Liver (tissue), 8 donors: ENCODE measurements at regions not wholly inside any gene's neighbourhood (a gene's known extent, or its start where the extent isn't known, plus 50 kb on each side); places are given as distances from the start of the nearest gene placed in this dataset.

Source experiments
- DNase-seq: peaks from one replicate; pipeline ENCODE4 v3.0.0-alpha.2; 2017; ENCODE audit warnings: low spot score
- H3K27ac ChIP-seq, 2 donors: one replicate each; pipeline ENCODE4 v1.7.0; 2013; ENCODE audit warnings: inconsistent platforms in 2 of 2, low read length in 2 of 2, control low read depth in 1 of 2, low read depth in 1 of 2, mild to moderate bottlenecking in 1 of 2
- H3K27me3 ChIP-seq, 4 donors: one replicate each; pipeline versions ENCODE4 v1.6.1 to v1.7.0; 2013; ENCODE audit warnings: low read length in 3 of 4, inconsistent platforms in 1 of 4, mild to moderate bottlenecking in 1 of 4, moderate library complexity in 1 of 4; ENCODE audit not compliant: control insufficient read depth in 4 of 4, insufficient read depth in 4 of 4
- H3K36me3 ChIP-seq, 4 donors: one replicate each; pipeline versions ENCODE4 v1.6.1 to v1.7.0; 2013; ENCODE audit warnings: low read length in 3 of 4, mild to moderate bottlenecking in 3 of 4, low read depth in 1 of 4, moderate library complexity in 1 of 4; ENCODE audit not compliant: control insufficient read depth in 4 of 4, insufficient read depth in 3 of 4
- H3K4me1 ChIP-seq, 4 donors: one replicate each; pipeline versions ENCODE4 v1.6.1 to v1.7.0; 2013; ENCODE audit warnings: low read length in 3 of 4, mild to moderate bottlenecking in 3 of 4, moderate library complexity in 1 of 4; ENCODE audit not compliant: control insufficient read depth in 4 of 4, insufficient read depth in 4 of 4
- H3K4me3 ChIP-seq, 3 donors: one replicate each; pipeline versions ENCODE4 v1.6.1 to v1.7.0; 2013; ENCODE audit warnings: low read length in 3 of 3, control low read depth in 1 of 3, low read depth in 1 of 3, mild to moderate bottlenecking in 1 of 3
- H3K9ac ChIP-seq, 2 donors: one replicate each; pipeline ENCODE4 v1.7.0; 2013; ENCODE audit warnings: low read length in 2 of 2, mild to moderate bottlenecking in 2 of 2, moderate library complexity in 2 of 2, control low read depth in 1 of 2, low read depth in 1 of 2
- H3K9me3 ChIP-seq, 4 donors: one replicate each; pipeline versions ENCODE4 v1.6.1 to v1.7.0; 2013; ENCODE audit warnings: low read length in 3 of 4; ENCODE audit not compliant: control insufficient read depth in 4 of 4
- ATF3 ChIP-seq: IDR thresholded peaks from 2 replicates; pipeline ENCODE4 v1.6.1; 2016; ENCODE audit warnings: antibody characterized with exemption
- CTCF ChIP-seq: fragments of 150-350 bp; IDR thresholded peaks from 2 replicates; pipeline ENCODE4 v1.5.1; 2017; ENCODE audit warnings: improper control_type of control experiment, low read depth, low read length; ENCODE audit not compliant: missing input control
- EGR1 ChIP-seq, 2 donors: IDR thresholded peaks; 2 replicates each; pipeline ENCODE4 v1.6.1; 2016 to 2018; ENCODE audit warnings: antibody characterized with exemption in 2 of 2, low read depth in 2 of 2
- FOXA1 ChIP-seq: IDR thresholded peaks from 2 replicates; pipeline ENCODE4 v1.6.1; 2016; ENCODE audit warnings: antibody characterized with exemption
- FOXA2 ChIP-seq: IDR thresholded peaks from 2 replicates; pipeline ENCODE4 v1.6.1; 2016; ENCODE audit warnings: antibody characterized with exemption
- GABPA ChIP-seq, 2 donors: IDR thresholded peaks in 1 of 2; conservative IDR thresholded peaks in 1 of 2; 2 replicates each; pipeline ENCODE4 v1.6.1; 2016; ENCODE audit warnings: antibody characterized with exemption in 2 of 2, mild to moderate bottlenecking in 1 of 2, moderate library complexity in 1 of 2
- HNF4A ChIP-seq, 2 donors: conservative IDR thresholded peaks; 2 replicates each; pipeline ENCODE4 v1.6.1; 2016; ENCODE audit warnings: antibody characterized with exemption in 2 of 2, mild to moderate bottlenecking in 2 of 2
- HNF4G ChIP-seq: IDR thresholded peaks from 2 replicates; pipeline ENCODE4 v1.6.1; 2016; ENCODE audit warnings: antibody characterized with exemption
- JUND ChIP-seq, 2 donors: IDR thresholded peaks; 2 replicates each; pipeline ENCODE4 v1.6.1; 2016; ENCODE audit warnings: antibody characterized with exemption in 2 of 2
- MAX ChIP-seq: IDR thresholded peaks from 2 replicates; pipeline ENCODE4 v1.6.1; 2016; ENCODE audit warnings: antibody characterized with exemption
- NR2F2 ChIP-seq: IDR thresholded peaks from 2 replicates; pipeline ENCODE4 v1.6.1; 2016; ENCODE audit warnings: antibody characterized with exemption
- RAD21 ChIP-seq, 2 donors: IDR thresholded peaks; 2 replicates each; pipeline ENCODE4 v1.6.1; 2016; ENCODE audit warnings: antibody characterized with exemption in 2 of 2, mild to moderate bottlenecking in 2 of 2
- REST ChIP-seq: IDR thresholded peaks from 2 replicates; pipeline ENCODE4 v1.6.1; 2016; ENCODE audit warnings: antibody characterized with exemption, mild to moderate bottlenecking
- RXRA ChIP-seq, 2 donors: IDR thresholded peaks; 2 replicates each; pipeline ENCODE4 v1.6.1; 2017 to 2018; ENCODE audit warnings: antibody characterized with exemption in 2 of 2, mild to moderate bottlenecking in 1 of 2
- SP1 ChIP-seq: IDR thresholded peaks from 2 replicates; pipeline ENCODE4 v1.6.1; 2018; ENCODE audit warnings: antibody characterized with exemption, mild to moderate bottlenecking
- TAF1 ChIP-seq: conservative IDR thresholded peaks from 2 replicates; pipeline ENCODE4 v1.6.1; 2016; ENCODE audit warnings: antibody characterized with exemption, mild to moderate bottlenecking
- YY1 ChIP-seq: IDR thresholded peaks from 2 replicates; pipeline ENCODE4 v1.6.1; 2016; ENCODE audit warnings: antibody characterized with exemption, mild to moderate bottlenecking
- ZBTB33 ChIP-seq: IDR thresholded peaks from 2 replicates; pipeline ENCODE4 v1.6.1; 2016; ENCODE audit warnings: antibody characterized with exemption
- WGBS: extraction: QIAGEN DNeasy Blood & Tissue Kit; methylation state at CpG from one replicate; pipeline ENCODE4 v1.1.7; 2013; 5-methylcytosine and 5-hydroxymethylcytosine counted together
- donor health status: healthy.
- donor health status: healthy.
- donor health status: healthy.
- donor health status: healthy.
- donor health status: healthy.

GRCh38 chr18:34483198-34483597, 226.9 kb upstream of the DTNA start:
- H3K9me3 ChIP-seq: peaks cover 0 to 6% (median 0%) of the 10 kb centered on the region in 4 donors
- H3K27ac ChIP-seq: no peak overlapping the region
- no peak overlapping the region for H3K4me3 ChIP-seq
- no peak for DNase-seq
- peaks cover 0 to 5% (median 0%) of the 10 kb centered on the region in 4 donors for H3K27me3 ChIP-seq
- no peak overlapping the region for H3K9ac ChIP-seq
- H3K4me1 ChIP-seq: no peaks in the 10 kb centered on the region
- TF ChIP-seq NR2F2 (no peak), GABPA (IDR thresholded peaks at IDR 0.05 in 1 of 2, conservative IDR thresholded peaks at IDR 0.05 in 1 of 2) (no peak), RXRA (IDR thresholded peaks at IDR 0.05) (no peak), HNF4G (no peak), ATF3 (no peak), TAF1 (no peak), JUND (IDR thresholded peaks at IDR 0.05) (no peak), RAD21 (IDR thresholded peaks at IDR 0.05) (no peak), MAX (no peak), ZBTB33 (no peak), FOXA1 (no peak), YY1 (no peak), SP1 (no peak), REST (no peak), FOXA2 (no peak), HNF4A (conservative IDR thresholded peaks at IDR 0.05) (no peak), CTCF (no peak), EGR1 (IDR thresholded peaks at IDR 0.05; ENCODE audit: low read depth in 2 of 2) (no peak)
- H3K36me3 ChIP-seq: no peaks in the 10 kb centered on the region
- WGBS: 86% methylated on average over 3 of the region's 3 CpGs
